GM12878 (cell line): ENCODE measurements at regions not wholly inside any gene's neighbourhood (a gene's known extent, or its start where the extent isn't known, plus 50 kb on each side); places are given as distances from the start of the nearest gene placed in this dataset.

Source experiments
- ATAC-seq: fragments of 200-7000 bp; cut with Tn5 transposase; 3 replicates; pipeline ENCODE4 v1.9.1; 2020; ENCODE audit warnings: mild to moderate bottlenecking, moderate library complexity
- BruUV-seq: library from RNA; stranded (reverse); fragments of 400-500 nt; replicated peaks from 2 replicates; lab custom pipeline; 2021; lab: Mats Ljungman, UMichigan
- CTCF ChIA-PET: fragments of 300-600 bp; sonication (Branson Sonifier 250); formaldehyde crosslinking; extraction: SDS; loops from one replicate; lab custom pipeline; 2021; ENCODE audit warnings: inconsistent platforms; lab: Yijun Ruan, JAX
- POLR2A ChIA-PET: fragments of 350-600 bp; formaldehyde crosslinking; extraction: SDS; loops from one replicate; lab custom pipeline; 2021; ENCODE audit warnings: inconsistent platforms; lab: Charles Lee
- RAD21 ChIA-PET: fragments of 300-600 bp; sonication (Branson Sonifier 250); formaldehyde crosslinking; loops from one replicate; lab custom pipeline; 2023; ENCODE audit warnings: antibody characterized with exemption; ENCODE audit not compliant: unreplicated experiment; lab: Charles Lee
- SMC1A ChIA-PET: fragments of 300-600 bp; sonication (Branson Sonifier 250); formaldehyde crosslinking; loops from one replicate; lab custom pipeline; 2023; ENCODE audit not compliant: unreplicated experiment, uncharacterized antibody; lab: Charles Lee
- DNase-seq: peaks from one replicate; pipeline ENCODE4 v3.0.0-alpha.2; 2011; ENCODE audit warnings: low read depth, low spot score
- FAIRE-seq: peaks from 3 replicates; lab custom pipeline; 2011; peaks lifted over from hg19 to GRCh38; lab: Jason Lieb, UNC
- H2AFZ ChIP-seq: 2 replicates; pipeline ENCODE4 v1.6.0; 2011; ENCODE audit warnings: low read depth, low read length, control low read depth; ENCODE audit not compliant: control insufficient read depth
- H3K27ac ChIP-seq: 2 replicates; pipeline ENCODE4 v1.5.1; 2011; ENCODE audit warnings: control low read depth; ENCODE audit not compliant: control insufficient read depth, insufficient read depth
- H3K27me3 ChIP-seq, 2 experiments: replicated peaks in 1 of 2; 2 replicates each; pipeline versions ENCODE4 v1.6.0 to v1.6.1; 2011; ENCODE audit warnings: low read length in 1 of 2; ENCODE audit not compliant: control insufficient read depth in 2 of 2, insufficient read depth in 2 of 2
- H3K36me3 ChIP-seq, 2 experiments: 2 replicates each; pipeline ENCODE4 v1.5.1; 2011; ENCODE audit warnings: low read length in 1 of 2; ENCODE audit not compliant: control insufficient read depth in 2 of 2, insufficient read depth in 2 of 2
- H3K4me1 ChIP-seq: 2 replicates; pipeline ENCODE4 v1.6.1; 2011; ENCODE audit warnings: mild to moderate bottlenecking, low read length, moderate library complexity, mixed read lengths; ENCODE audit not compliant: control insufficient read depth, insufficient read depth
- H3K4me2 ChIP-seq: 2 replicates; pipeline ENCODE4 v1.6.0; 2011; ENCODE audit warnings: control low read depth; ENCODE audit not compliant: control insufficient read depth, insufficient read depth
- H3K4me3 ChIP-seq: fragments of 200-600 bp; sonication (generic); 2 replicates; pipeline ENCODE4 v1.5.1; 2016
- H3K79me2 ChIP-seq: 2 replicates; pipeline ENCODE4 v1.6.0; 2011; ENCODE audit warnings: low read length; ENCODE audit not compliant: control insufficient read depth, insufficient read depth
- H3K9ac ChIP-seq: 2 replicates; pipeline ENCODE4 v1.8.0; 2011; ENCODE audit warnings: low read length, control low read depth, mixed read lengths; ENCODE audit not compliant: control insufficient read depth, insufficient read depth
- H3K9me3 ChIP-seq: replicated peaks from 3 replicates; pipeline ENCODE4 v1.5.1; 2011; ENCODE audit warnings: mild to moderate bottlenecking, low read length; ENCODE audit not compliant: control insufficient read depth, insufficient read depth
- H4K20me1 ChIP-seq: 2 replicates; pipeline ENCODE4 v1.6.0; 2011; ENCODE audit not compliant: control insufficient read depth, insufficient read depth
- BHLHE40 ChIP-seq, 2 experiments: fragments of 450-650 bp in 1 of 2; IDR thresholded peaks; 2 replicates each; pipeline ENCODE4 v1.6.1; 2011 to 2017; ENCODE audit warnings: low read depth in 2 of 2, borderline replicate concordance in 1 of 2, improper control_type of control experiment in 1 of 2, low read length in 1 of 2, mild to moderate bottlenecking in 1 of 2
- MTA3 ChIP-seq: IDR thresholded peaks from 2 replicates; pipeline ENCODE4 v1.6.1; 2012; ENCODE audit warnings: low read length, inconsistent platforms, borderline replicate concordance
- NFXL1 ChIP-seq: fragments of 450-650 bp; IDR thresholded peaks from 2 replicates; pipeline ENCODE4 v1.6.1; 2017; ENCODE audit warnings: antibody characterized with exemption, mild to moderate bottlenecking, borderline replicate concordance
- PRDM15 ChIP-seq: fragments of 450-650 bp; formaldehyde crosslinking; IDR thresholded peaks from 2 replicates; pipeline ENCODE4 v1.4.0; 2020; ENCODE audit warnings: mild to moderate bottlenecking, moderate library complexity
- RELB ChIP-seq: fragments of 450-650 bp; IDR thresholded peaks from 2 replicates; pipeline ENCODE4 v1.6.1; 2017; ENCODE audit warnings: low read depth, mild to moderate bottlenecking, moderate library complexity
- SP1 ChIP-seq: IDR thresholded peaks from one replicate; pipeline ENCODE4 v1.6.1; 2011; ENCODE audit warnings: low read depth, low read length
- TAF1 ChIP-seq: IDR thresholded peaks from 2 replicates; pipeline ENCODE4 v1.6.1; 2011; ENCODE audit warnings: mild to moderate bottlenecking, low read depth, low read length, borderline replicate concordance
- WRNIP1 ChIP-seq: IDR thresholded peaks from 2 replicates; pipeline ENCODE4 v1.6.1; 2011; ENCODE audit warnings: low read depth, low read length, improper control_type of control experiment, borderline replicate concordance
- ZNF274 ChIP-seq: IDR thresholded peaks from one replicate; pipeline ENCODE4 v1.8.0; 2011; ENCODE audit not compliant: insufficient read length, insufficient read depth
- WGBS: methylation state at CpG from one replicate; pipeline ENCODE4 v1.1.6; 2016; ENCODE audit warnings: low lambda C conversion rate; ENCODE audit not compliant: insufficient replicate concordance, insufficient coverage; ENCODE audit errors: missing lambda C conversion rate; 5-methylcytosine and 5-hydroxymethylcytosine counted together
- in situ Hi-C: fragments of 300-500 bp; cut with MboI; formaldehyde crosslinking; loops from 9 replicates; pipeline ENCODE4 v1.14.3; 2018; ENCODE audit warnings: mixed read lengths
- intact Hi-C: fragments of 100-400 bp; cut with micrococcal nuclease; formaldehyde crosslinking; loops from one replicate; pipeline ENCODE4 v1.14.2; 2022; ENCODE audit not compliant: unreplicated experiment
- TF ChIP-seq, protein P1 (sequence below): fragments of 450-650 bp; IDR thresholded peaks from 2 replicates; pipeline ENCODE4 v1.6.1; 2017; ENCODE audit warnings: mild to moderate bottlenecking, moderate library complexity

DNA sequence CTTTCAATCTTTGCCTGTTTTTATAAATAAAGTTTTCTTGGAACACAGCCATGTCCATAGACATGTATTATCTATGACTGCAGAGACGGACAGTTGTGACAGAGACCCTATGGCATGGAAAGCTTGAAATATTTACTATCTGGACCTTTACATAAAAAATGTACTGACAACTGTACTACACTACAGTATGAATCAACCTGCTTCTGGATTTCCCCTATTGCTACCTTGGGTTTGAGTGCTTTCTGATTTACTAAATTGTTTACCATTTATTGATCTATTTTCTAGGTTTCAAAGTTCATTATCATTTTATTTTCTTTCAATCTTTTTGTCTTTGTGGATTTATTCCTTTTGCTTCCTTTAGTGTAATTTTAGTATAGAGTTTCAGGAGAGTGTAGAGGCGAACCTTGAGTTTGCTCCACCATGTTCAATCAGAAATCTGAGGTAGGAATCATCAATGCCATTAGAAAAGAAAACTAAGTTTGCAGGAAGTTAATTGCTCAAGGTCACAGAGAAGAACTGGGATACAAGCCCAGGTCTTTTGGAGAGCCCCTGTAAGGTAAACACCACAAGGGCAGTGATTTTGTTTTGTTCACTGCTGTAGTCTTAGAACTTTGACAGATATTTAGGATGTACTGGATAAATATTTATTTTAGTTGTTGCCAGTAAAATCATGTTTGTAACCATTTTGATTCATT lies 352.8 kb upstream of the SYNCRIP start:
- no peak overlapping the region for H3K9ac ChIP-seq
- ChIA-PET CTCF (no interaction called here), POLR2A (no interaction called here), RAD21 (no interaction called here), SMC1A (no interaction called here)
- intact Hi-C loops = no loop called here
- no peak overlapping the region for H2AFZ ChIP-seq
- H3K27ac ChIP-seq = no peak overlapping the region
- no peaks in the 10 kb centered on the region for H4K20me1 ChIP-seq
- no peaks in the 10 kb centered on the region for H3K79me2 ChIP-seq
- in situ Hi-C loops = no loop called here
- BruUV-seq = no TSS peak
- FAIRE-seq (no peak), ATAC-seq (no peak), DNase-seq (no peak)
- WGBS = 2% methylated on average over 2 of the region's 2 CpGs
- no peaks in the 10 kb centered on the region; the same call in 2 of the 3 replicates for H3K9me3 ChIP-seq
- no peak overlapping the region for H3K4me3 ChIP-seq
- H3K36me3 ChIP-seq = no peaks in the 10 kb centered on the region
- no peaks in the 10 kb centered on the region for H3K27me3 ChIP-seq
- no peaks in the 10 kb centered on the region for H3K4me1 ChIP-seq
- no peak overlapping the region for H3K4me2 ChIP-seq
- no peak for TF ChIP-seq SP1
- no peak for TF ChIP-seq BHLHE40 (IDR thresholded peaks at IDR 0.05; ENCODE audit: borderline replicate concordance in 1 of 2, low read depth in 2 of 2, low read length in 1 of 2)
- TF ChIP-seq, protein P1, sequence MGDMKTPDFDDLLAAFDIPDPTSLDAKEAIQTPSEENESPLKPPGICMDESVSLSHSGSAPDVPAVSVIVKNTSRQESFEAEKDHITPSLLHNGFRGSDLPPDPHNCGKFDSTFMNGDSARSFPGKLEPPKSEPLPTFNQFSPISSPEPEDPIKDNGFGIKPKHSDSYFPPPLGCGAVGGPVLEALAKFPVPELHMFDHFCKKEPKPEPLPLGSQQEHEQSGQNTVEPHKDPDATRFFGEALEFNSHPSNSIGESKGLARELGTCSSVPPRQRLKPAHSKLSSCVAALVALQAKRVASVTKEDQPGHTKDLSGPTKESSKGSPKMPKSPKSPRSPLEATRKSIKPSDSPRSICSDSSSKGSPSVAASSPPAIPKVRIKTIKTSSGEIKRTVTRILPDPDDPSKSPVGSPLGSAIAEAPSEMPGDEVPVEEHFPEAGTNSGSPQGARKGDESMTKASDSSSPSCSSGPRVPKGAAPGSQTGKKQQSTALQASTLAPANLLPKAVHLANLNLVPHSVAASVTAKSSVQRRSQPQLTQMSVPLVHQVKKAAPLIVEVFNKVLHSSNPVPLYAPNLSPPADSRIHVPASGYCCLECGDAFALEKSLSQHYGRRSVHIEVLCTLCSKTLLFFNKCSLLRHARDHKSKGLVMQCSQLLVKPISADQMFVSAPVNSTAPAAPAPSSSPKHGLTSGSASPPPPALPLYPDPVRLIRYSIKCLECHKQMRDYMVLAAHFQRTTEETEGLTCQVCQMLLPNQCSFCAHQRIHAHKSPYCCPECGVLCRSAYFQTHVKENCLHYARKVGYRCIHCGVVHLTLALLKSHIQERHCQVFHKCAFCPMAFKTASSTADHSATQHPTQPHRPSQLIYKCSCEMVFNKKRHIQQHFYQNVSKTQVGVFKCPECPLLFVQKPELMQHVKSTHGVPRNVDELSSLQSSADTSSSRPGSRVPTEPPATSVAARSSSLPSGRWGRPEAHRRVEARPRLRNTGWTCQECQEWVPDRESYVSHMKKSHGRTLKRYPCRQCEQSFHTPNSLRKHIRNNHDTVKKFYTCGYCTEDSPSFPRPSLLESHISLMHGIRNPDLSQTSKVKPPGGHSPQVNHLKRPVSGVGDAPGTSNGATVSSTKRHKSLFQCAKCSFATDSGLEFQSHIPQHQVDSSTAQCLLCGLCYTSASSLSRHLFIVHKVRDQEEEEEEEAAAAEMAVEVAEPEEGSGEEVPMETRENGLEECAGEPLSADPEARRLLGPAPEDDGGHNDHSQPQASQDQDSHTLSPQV = no peak
- TF ChIP-seq TAF1 = no peak
- no peak for TF ChIP-seq PRDM15 (CRISPR knock-in tag)
- no peak for TF ChIP-seq ZNF274
- no peak for TF ChIP-seq NFXL1
- TF ChIP-seq WRNIP1 = no peak
- TF ChIP-seq RELB = no peak
- TF ChIP-seq MTA3 = no peak
